ENCODE measurements at regions not wholly inside any gene's neighbourhood (a gene's known extent, or its start where the extent isn't known, plus 50 kb on each side); places are given as distances from the start of the nearest gene placed in this dataset.

DNA sequence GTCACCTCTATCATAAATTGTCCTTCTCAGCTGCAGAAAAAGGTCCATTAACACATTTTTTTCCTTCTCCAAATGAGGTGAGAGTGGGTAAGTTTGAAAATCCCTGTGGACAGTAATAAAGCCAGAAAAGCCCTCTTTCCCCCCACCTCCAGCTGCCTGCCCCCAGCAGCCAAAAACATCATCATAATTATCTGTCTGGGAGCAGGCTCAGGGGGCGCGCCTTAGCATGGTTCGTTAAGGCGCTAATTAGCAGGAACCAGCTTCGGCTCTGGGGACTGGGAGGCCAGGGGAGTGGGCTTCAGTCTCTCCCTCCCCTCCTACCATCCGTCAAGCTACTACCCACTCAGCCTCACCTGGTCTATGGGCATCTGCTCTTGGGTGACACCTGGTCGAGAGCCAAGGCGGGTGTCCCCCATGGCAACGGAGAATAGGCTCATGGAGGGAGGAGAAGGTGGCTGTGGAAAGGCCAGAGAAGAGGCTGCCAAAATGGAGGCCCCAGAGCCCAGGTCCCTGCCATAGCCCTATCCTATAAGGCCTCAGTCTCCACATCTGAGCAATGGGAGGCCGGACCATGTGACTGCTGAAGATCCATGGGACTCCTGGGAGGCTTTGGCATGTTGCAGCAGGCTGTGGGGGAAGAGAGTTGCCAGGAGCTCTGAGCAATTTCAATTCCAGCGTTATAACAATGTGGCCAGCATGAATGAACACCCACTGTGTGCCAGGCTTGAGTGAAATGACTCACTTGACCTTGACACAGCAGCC, 140.1 kb upstream of the LINGO1 start:
- no peak overlapping the region for H3K4me3 ChIP-seq (ENCODE audit: low read length)
- no peaks in the 10 kb centered on the region for H3K36me3 ChIP-seq (ENCODE audit: control insufficient read depth, insufficient read depth, low read length)
- no peak overlapping the region for H3K27ac ChIP-seq (ENCODE audit: low read length)
- H3K9me3 ChIP-seq (ENCODE audit: control insufficient read depth, insufficient read depth, low read length) = no peaks in the 10 kb centered on the region
- no peaks in the 10 kb centered on the region for H3K27me3 ChIP-seq (ENCODE audit: control insufficient read depth, insufficient read depth, low read length)
- whole genome bisulfite sequencing (ENCODE audit: insufficient coverage, insufficient read length) = no CpG with 5 or more reads among the region's 11 CpGs
- DNase-seq (ENCODE audit: low read depth, low spot score) = no peak
- peaks cover 4% of the 10 kb centered on the region for H3K4me1 ChIP-seq (ENCODE audit: control insufficient read depth, insufficient read depth, low read length)

- Histone ChIP-seq H3K36me3 (ENCODE audit: control insufficient read depth, insufficient read depth, low read length) (no peaks in the 10 kb centered on the region), H3K4me3 (ENCODE audit: low read length) (no peak overlapping the region), H3K4me1 (ENCODE audit: control insufficient read depth, insufficient read depth, low read length) (peaks cover 6% of the 10 kb centered on the region), H3K27ac (ENCODE audit: low read length) (no peak overlapping the region), H3K9me3 (ENCODE audit: control insufficient read depth, insufficient read depth, low read length) (no peaks in the 10 kb centered on the region), H3K27me3 (ENCODE audit: control insufficient read depth, insufficient read depth, low read length) (no peaks in the 10 kb centered on the region)
- DNase-seq (ENCODE audit: low read depth, low spot score) = no peak
- WGBS (ENCODE audit: insufficient coverage, insufficient read length) = no CpG with 5 or more reads among the region's 7 CpGs
Measured at GRCh38 chr15:77771616-77772015, 138.9 kb upstream of the LINGO1 start.

- H3K4me1 ChIP-seq (ENCODE audit: control insufficient read depth, insufficient read depth, low read length) = peaks cover 6% of the 10 kb centered on the region
- no peaks in the 10 kb centered on the region for H3K27me3 ChIP-seq (ENCODE audit: control insufficient read depth, insufficient read depth, low read length)
- H3K4me3 ChIP-seq (ENCODE audit: low read length) = no peak overlapping the region
- H3K9me3 ChIP-seq (ENCODE audit: control insufficient read depth, insufficient read depth, low read length) = no peaks in the 10 kb centered on the region
- H3K27ac ChIP-seq (ENCODE audit: low read length) = no peak overlapping the region
- H3K36me3 ChIP-seq (ENCODE audit: control insufficient read depth, insufficient read depth, low read length) = no peaks in the 10 kb centered on the region
- no peak for DNase-seq (ENCODE audit: low read depth, low spot score)
- WGBS (ENCODE audit: insufficient coverage, insufficient read length) = no CpG with 5 or more reads among the region's 7 CpGs
Measured at GRCh38 chr15:77769700-77770099, 137.0 kb upstream of the LINGO1 start.

- Histone ChIP-seq H3K27ac (ENCODE audit: low read length) (no peak overlapping the region), H3K9me3 (ENCODE audit: control insufficient read depth, insufficient read depth, low read length) (no peaks in the 10 kb centered on the region), H3K36me3 (ENCODE audit: control insufficient read depth, insufficient read depth, low read length) (no peaks in the 10 kb centered on the region), H3K4me3 (ENCODE audit: low read length) (no peak overlapping the region), H3K4me1 (ENCODE audit: control insufficient read depth, insufficient read depth, low read length) (peaks cover 6% of the 10 kb centered on the region), H3K27me3 (ENCODE audit: control insufficient read depth, insufficient read depth, low read length) (no peaks in the 10 kb centered on the region)
- WGBS (ENCODE audit: insufficient coverage, insufficient read length) = no CpG with 5 or more reads among the region's 7 CpGs
- DNase-seq (ENCODE audit: low read depth, low spot score) = no peak
Measured at GRCh38 chr15:77768521-77769078, 135.9 kb upstream of the LINGO1 start.

DNA sequence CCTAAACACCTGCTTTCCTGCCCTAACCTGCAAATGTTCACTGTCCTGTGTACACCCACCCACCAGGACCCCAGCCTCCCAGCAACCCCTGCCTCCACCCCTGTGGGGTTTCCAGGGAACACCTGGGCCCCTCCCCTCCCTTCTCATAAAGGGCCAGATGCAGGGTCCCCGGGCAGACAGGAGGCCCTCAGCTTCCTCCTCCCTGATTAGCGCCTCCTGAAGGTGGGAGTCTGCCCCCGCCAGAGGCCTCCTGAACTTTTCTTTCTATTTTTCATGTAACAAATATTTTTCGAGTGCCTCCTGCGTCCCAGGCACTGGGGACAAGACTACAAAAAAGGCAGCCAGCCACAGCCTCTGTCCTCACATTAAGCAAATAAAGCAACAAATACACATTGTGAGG, 135.4 kb upstream of the LINGO1 start:
- Histone ChIP-seq H3K4me3 (ENCODE audit: low read length) (no peak overlapping the region), H3K9me3 (ENCODE audit: control insufficient read depth, insufficient read depth, low read length) (no peaks in the 10 kb centered on the region), H3K27me3 (ENCODE audit: control insufficient read depth, insufficient read depth, low read length) (no peaks in the 10 kb centered on the region), H3K27ac (ENCODE audit: low read length) (no peak overlapping the region), H3K4me1 (ENCODE audit: control insufficient read depth, insufficient read depth, low read length) (peaks cover 7% of the 10 kb centered on the region), H3K36me3 (ENCODE audit: control insufficient read depth, insufficient read depth, low read length) (no peaks in the 10 kb centered on the region)
- DNase-seq (ENCODE audit: low read depth, low spot score) = no peak
- WGBS (ENCODE audit: insufficient coverage, insufficient read length) = no CpG with 5 or more reads among the region's 5 CpGs

- WGBS (ENCODE audit: insufficient coverage, insufficient read length) = no CpG with 5 or more reads among the region's 4 CpGs
- H3K27me3 ChIP-seq (ENCODE audit: control insufficient read depth, insufficient read depth, low read length) = no peaks in the 10 kb centered on the region
- no peak overlapping the region for H3K4me3 ChIP-seq (ENCODE audit: low read length)
- peaks cover 7% of the 10 kb centered on the region for H3K4me1 ChIP-seq (ENCODE audit: control insufficient read depth, insufficient read depth, low read length)
- no peak overlapping the region for H3K27ac ChIP-seq (ENCODE audit: low read length)
- no peaks in the 10 kb centered on the region for H3K9me3 ChIP-seq (ENCODE audit: control insufficient read depth, insufficient read depth, low read length)
- no peak for DNase-seq (ENCODE audit: low read depth, low spot score)
- H3K36me3 ChIP-seq (ENCODE audit: control insufficient read depth, insufficient read depth, low read length) = no peaks in the 10 kb centered on the region
Measured at GRCh38 chr15:77764095-77764494, 131.4 kb upstream of the LINGO1 start.

DNA sequence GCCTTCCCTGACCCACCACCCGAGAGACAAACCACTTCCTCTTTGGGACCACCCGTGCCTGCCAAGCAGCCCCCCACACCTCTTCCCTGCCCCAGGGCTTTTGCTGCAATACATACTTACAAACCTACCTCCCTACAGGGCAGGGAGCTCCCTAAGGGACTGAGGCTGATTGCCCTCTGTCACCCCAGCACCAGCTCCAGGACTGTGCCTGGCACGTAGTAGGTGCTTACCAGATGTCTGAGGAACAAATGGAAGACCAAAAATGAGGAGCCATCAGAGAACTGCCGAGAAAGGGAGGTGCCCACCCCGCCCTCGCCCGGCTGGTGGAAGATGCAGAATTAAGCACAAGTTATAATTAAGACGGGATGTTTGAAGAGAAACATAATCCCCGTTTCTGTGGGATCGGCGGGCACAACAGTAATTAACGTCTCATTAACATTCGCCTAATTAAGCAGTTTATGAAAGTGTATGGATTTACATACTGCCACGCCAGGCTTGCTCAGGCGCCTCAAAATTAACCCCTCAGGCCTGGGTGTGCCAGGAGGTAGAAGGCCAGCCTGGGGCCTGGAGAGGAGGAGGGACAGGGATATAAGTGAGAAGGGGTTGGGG, 130.1 kb upstream of the LINGO1 start:
- WGBS (ENCODE audit: insufficient coverage, insufficient read length) = no CpG with 5 or more reads among the region's 15 CpGs
- no peaks in the 10 kb centered on the region for H3K27me3 ChIP-seq (ENCODE audit: control insufficient read depth, insufficient read depth, low read length)
- DNase-seq (ENCODE audit: low read depth, low spot score) = no peak

DNA sequence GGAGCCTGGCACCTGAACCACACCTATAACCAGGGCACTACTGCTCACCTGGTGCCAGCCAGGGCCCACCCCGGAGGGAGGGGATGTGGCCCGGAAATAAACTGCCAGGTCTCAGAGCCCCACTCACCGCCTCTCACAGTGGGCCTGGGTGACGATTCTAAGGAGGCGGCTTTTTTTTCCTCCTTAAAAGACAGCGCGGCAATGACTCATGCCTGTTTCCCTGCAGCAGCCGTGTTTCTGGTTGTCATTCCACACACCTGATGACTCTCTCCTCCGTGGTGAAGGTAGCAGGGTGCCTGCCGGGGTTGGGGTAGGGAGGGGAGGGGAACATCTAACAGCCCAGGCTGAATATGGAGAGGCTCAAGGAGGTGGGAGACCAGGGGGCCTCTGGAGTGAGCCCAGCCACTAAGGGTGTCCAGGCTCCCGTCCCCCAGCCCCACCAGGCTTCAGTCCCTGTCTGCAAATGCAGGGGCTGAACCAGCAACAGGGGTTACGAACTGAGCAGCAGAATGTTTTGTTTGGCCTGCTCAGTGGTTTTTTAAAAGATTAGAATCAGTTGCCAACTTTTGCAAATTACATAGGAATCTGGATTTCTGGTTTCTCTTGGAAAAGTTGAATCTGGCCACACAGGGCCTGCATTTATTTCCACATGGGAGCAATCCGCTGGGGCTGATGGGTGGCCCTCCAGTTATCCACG, 127.3 kb upstream of the LINGO1 start:
- WGBS (ENCODE audit: insufficient coverage, insufficient read length) = no CpG with 5 or more reads among the region's 14 CpGs
- Histone ChIP-seq H3K27me3 (ENCODE audit: control insufficient read depth, insufficient read depth, low read length) (no peaks in the 10 kb centered on the region), H3K4me1 (ENCODE audit: control insufficient read depth, insufficient read depth, low read length) (0 out of 2 replicates have a peak, but pooled peaks cover 1% of the 10 kb centered on the region), H3K4me3 (ENCODE audit: low read length) (no peak overlapping the region), H3K27ac (ENCODE audit: low read length) (no peak overlapping the region), H3K36me3 (ENCODE audit: control insufficient read depth, insufficient read depth, low read length) (no peaks in the 10 kb centered on the region), H3K9me3 (ENCODE audit: control insufficient read depth, insufficient read depth, low read length) (no peaks in the 10 kb centered on the region)
- no peak for DNase-seq (ENCODE audit: low read depth, low spot score)

More for the DNA sequence above, 130.1 kb upstream of the LINGO1 start:
- Histone ChIP-seq H3K4me3 (ENCODE audit: low read length) (no peak overlapping the region), H3K27ac (ENCODE audit: low read length) (no peak overlapping the region), H3K9me3 (ENCODE audit: control insufficient read depth, insufficient read depth, low read length) (no peaks in the 10 kb centered on the region), H3K36me3 (ENCODE audit: control insufficient read depth, insufficient read depth, low read length) (no peaks in the 10 kb centered on the region), H3K4me1 (ENCODE audit: control insufficient read depth, insufficient read depth, low read length) (peaks cover 3% of the 10 kb centered on the region; the same call in 1 of the 2 replicates)

DNA sequence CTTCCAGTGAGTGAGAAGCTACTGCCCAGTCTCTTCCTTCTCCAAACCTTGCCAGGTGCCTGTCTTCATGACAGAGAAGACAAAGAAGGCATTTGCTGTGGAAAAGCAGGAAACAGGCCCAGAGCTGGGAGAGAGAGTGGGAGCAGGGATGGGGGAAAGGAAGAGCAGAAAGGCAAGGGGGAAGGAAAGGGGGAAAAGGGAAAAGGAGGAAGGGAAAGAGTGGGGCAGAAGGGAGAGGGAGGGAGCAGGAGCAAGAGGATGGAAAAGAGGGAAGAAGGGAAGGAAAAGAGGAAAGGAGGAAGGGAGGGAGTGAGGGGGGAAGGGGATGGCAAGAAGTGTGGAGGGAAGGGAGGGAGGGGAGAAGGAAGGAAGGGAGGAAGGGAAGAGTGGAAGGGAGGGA, 121.2 kb upstream of the LINGO1 start:
- no peak overlapping the region for H3K4me3 ChIP-seq (ENCODE audit: low read length)
- peaks cover 2% of the 10 kb centered on the region; the same call in 1 of the 2 replicates for H3K27me3 ChIP-seq (ENCODE audit: control insufficient read depth, insufficient read depth, low read length)
- DNase-seq (ENCODE audit: low read depth, low spot score) = no peak
- no peaks in the 10 kb centered on the region for H3K36me3 ChIP-seq (ENCODE audit: control insufficient read depth, insufficient read depth, low read length)
- H3K9me3 ChIP-seq (ENCODE audit: control insufficient read depth, insufficient read depth, low read length) = no peaks in the 10 kb centered on the region
- no peaks in the 10 kb centered on the region for H3K4me1 ChIP-seq (ENCODE audit: control insufficient read depth, insufficient read depth, low read length)
- no peak overlapping the region for H3K27ac ChIP-seq (ENCODE audit: low read length)

- Histone ChIP-seq H3K27ac (ENCODE audit: low read length) (no peak overlapping the region), H3K36me3 (ENCODE audit: control insufficient read depth, insufficient read depth, low read length) (no peaks in the 10 kb centered on the region), H3K9me3 (ENCODE audit: control insufficient read depth, insufficient read depth, low read length) (no peaks in the 10 kb centered on the region), H3K27me3 (ENCODE audit: control insufficient read depth, insufficient read depth, low read length) (peaks cover 2% of the 10 kb centered on the region; the same call in 1 of the 2 replicates), H3K4me1 (ENCODE audit: control insufficient read depth, insufficient read depth, low read length) (peaks cover under 1% of the 10 kb centered on the region), H3K4me3 (ENCODE audit: low read length) (no peak overlapping the region)
- no peak for DNase-seq (ENCODE audit: low read depth, low spot score)
- no CpG with 5 or more reads among the region's 9 CpGs for WGBS (ENCODE audit: insufficient coverage, insufficient read length)
Measured at GRCh38 chr15:77753281-77753873, 120.7 kb upstream of the LINGO1 start.

Measured in iPS DF 6.9 (cell line).